B cell (primary cell): ENCODE measurements at regions not wholly inside any gene's neighbourhood (a gene's known extent, or its start where the extent isn't known, plus 50 kb on each side); places are given as distances from the start of the nearest gene placed in this dataset.

Experiments
- ATAC-seq: fragments of 200-7000 bp; cut with Tn5 transposase; one replicate; pipeline ENCODE4 v1.10.0; 2021; ENCODE audit warnings: low read depth, mild to moderate bottlenecking, moderate number of reproducible peaks, moderate library complexity
- CTCF ChIA-PET: fragments of 350-600 bp; sonication (Branson Sonifier 250); formaldehyde crosslinking; loops from one replicate; lab custom pipeline; 2021; ENCODE audit warnings: antibody characterized with exemption, inconsistent platforms; lab: Charles Lee
- POLR2A ChIA-PET: fragments of 350-600 bp; sonication (Branson Sonifier 250); formaldehyde crosslinking; loops from one replicate; lab custom pipeline; 2021; ENCODE audit warnings: antibody characterized with exemption; lab: Charles Lee
- DNase-seq: peaks from one replicate; pipeline ENCODE4 v3.0.0; 2013
- H2AFZ ChIP-seq: 2 replicates; pipeline ENCODE4 v1.6.1; 2012; ENCODE audit warnings: mild to moderate bottlenecking, low read depth, low read length; ENCODE audit not compliant: insufficient read depth, poor library complexity, severe bottlenecking
- H3K27ac ChIP-seq, 2 donors: 1 replicate in 1 of 2; 2 replicates in 1 of 2; pipeline ENCODE4 v1.5.1; 2012 to 2013; ENCODE audit warnings: low read length in 2 of 2, mild to moderate bottlenecking in 2 of 2, moderate library complexity in 1 of 2
- H3K27me3 ChIP-seq, 4 experiments: fragments of 200-600 bp in 1 of 4; sonication (generic) in 1 of 4; replicated peaks in 1 of 4; 1 replicate in 2 of 4; 2 replicates in 2 of 4; pipeline versions ENCODE4 v1.6.1 to v1.7.0; 2013 to 2016; ENCODE audit warnings: low read length in 3 of 4, mild to moderate bottlenecking in 2 of 4, mixed read lengths in 1 of 4, moderate library complexity in 1 of 4; ENCODE audit not compliant: insufficient read depth in 4 of 4, control insufficient read depth in 3 of 4; ENCODE audit errors: control extremely low read depth in 1 of 4
- H3K36me3 ChIP-seq, 2 experiments: replicated peaks in 1 of 2; 1 replicate in 1 of 2; 2 replicates in 1 of 2; pipeline versions ENCODE4 v1.6.1 to v1.7.1; 2013; ENCODE audit warnings: low read length in 1 of 2; ENCODE audit not compliant: insufficient read depth in 2 of 2, control insufficient read depth in 1 of 2; ENCODE audit errors: control extremely low read depth in 1 of 2, extremely low read depth in 1 of 2
- H3K4me1 ChIP-seq, 2 donors: fragments of 200-600 bp in 1 of 2; sonication (generic) in 1 of 2; 1 replicate in 1 of 2; 2 replicates in 1 of 2; pipeline versions ENCODE4 v1.5.1 to v1.6.1; 2013 to 2017; ENCODE audit warnings: low read length in 2 of 2; ENCODE audit not compliant: control insufficient read depth in 2 of 2, insufficient read depth in 2 of 2
- H3K4me2 ChIP-seq: replicated peaks from 2 replicates; pipeline ENCODE3; 2012; ENCODE audit warnings: mild to moderate bottlenecking, low read depth, low read length; ENCODE audit not compliant: poor library complexity, severe bottlenecking
- H3K4me3 ChIP-seq, 5 experiments: fragments of 200-600 bp in 1 of 5; sonication (generic) in 1 of 5; 1 replicate in 3 of 5; 2 replicates in 2 of 5; pipeline versions ENCODE4 v1.5.1 to v1.7.0; 2011 to 2016; ENCODE audit warnings: low read length in 4 of 5, mild to moderate bottlenecking in 4 of 5, low read depth in 2 of 5, control low read depth in 1 of 5, moderate library complexity in 1 of 5; ENCODE audit not compliant: insufficient read depth in 1 of 5; ENCODE audit errors: control extremely low read depth in 1 of 5, extremely low read depth in 1 of 5
- H3K79me2 ChIP-seq: fragments of 200-600 bp; sonication (generic); one replicate; pipeline ENCODE4 v1.6.0; 2016; ENCODE audit warnings: low read length; ENCODE audit not compliant: control insufficient read depth, insufficient read depth
- H3K9ac ChIP-seq: fragments of 200-600 bp; sonication (generic); 2 replicates; pipeline ENCODE4 v1.6.1; 2017; ENCODE audit warnings: mild to moderate bottlenecking, low read length, moderate library complexity
- H3K9me3 ChIP-seq, 3 donors: one replicate each; pipeline versions ENCODE4 v1.6.1 to v1.7.1; 2013; ENCODE audit warnings: low read length in 2 of 3; ENCODE audit not compliant: control insufficient read depth in 2 of 3, insufficient read depth in 1 of 3; ENCODE audit errors: control extremely low read depth in 1 of 3
- H4K20me1 ChIP-seq: 2 replicates; pipeline ENCODE4 v1.6.0; 2012; ENCODE audit warnings: mild to moderate bottlenecking, low read length; ENCODE audit not compliant: insufficient read depth, control insufficient read depth, poor library complexity, severe bottlenecking
- H3K27ac Mint-ChIP-seq: one replicate; pipeline ENCODE4 v1.8.0; 2021; ENCODE audit warnings: mixed read lengths
- H3K27me3 Mint-ChIP-seq: one replicate; pipeline ENCODE4 v1.8.0; 2021; ENCODE audit warnings: mixed read lengths
- H3K4me1 Mint-ChIP-seq: one replicate; pipeline ENCODE4 v1.8.0; 2021; ENCODE audit warnings: mixed read lengths
- H3K4me3 Mint-ChIP-seq: one replicate; pipeline ENCODE4 v1.8.0; 2021; ENCODE audit warnings: mixed read lengths
- H3K9me3 Mint-ChIP-seq: one replicate; pipeline ENCODE4 v1.8.0; 2022; ENCODE audit warnings: mixed read lengths; ENCODE audit not compliant: insufficient read depth
- EZH2 ChIP-seq: IDR thresholded peaks from 2 replicates; pipeline ENCODE4 v1.6.1; 2012; ENCODE audit warnings: borderline replicate concordance, low read depth, mild to moderate bottlenecking, moderate library complexity, low read length; ENCODE audit not compliant: insufficient read depth, poor library complexity, severe bottlenecking
- WGBS: methylation state at CpG from one replicate; pipeline ENCODE4 v1.1.5; 2013; ENCODE audit warnings: missing lambda C conversion rate; ENCODE audit not compliant: insufficient coverage; 5-methylcytosine and 5-hydroxymethylcytosine counted together
- intact Hi-C: fragments of 100-400 bp; cut with micrococcal nuclease; formaldehyde crosslinking; loops from one replicate; pipeline ENCODE4 v1.10.0; 2022
- TF ChIP-seq, protein P1 (sequence below): fragments of 200-600 bp; IDR thresholded peaks from one replicate; pipeline ENCODE4 v1.8.0; 2022; ENCODE audit warnings: antibody characterized with exemption, mild to moderate bottlenecking

- no peaks in the 10 kb centered on the region for H3K9me3 ChIP-seq
- H3K4me1 ChIP-seq = peaks cover 18 to 19% of the 10 kb centered on the region in 2 donors
- DNase-seq (no peak), ATAC-seq (no peak)
- no peak overlapping the region for H3K4me3 Mint-ChIP-seq
- no peak overlapping the region for H3K4me3 ChIP-seq
- WGBS = no CpG with 5 or more reads among the region's 2 CpGs
- H3K27me3 Mint-ChIP-seq = no peaks in the 10 kb centered on the region
- H2AFZ ChIP-seq = no peak overlapping the region
- no peaks in the 10 kb centered on the region for H3K79me2 ChIP-seq
- no peak overlapping the region for H3K9ac ChIP-seq
- H3K27ac Mint-ChIP-seq = no peak overlapping the region
- H3K4me2 ChIP-seq = no peak overlapping the region
- CTCF ChIA-PET = no interaction called here
- peaks cover 27% of the 10 kb centered on the region for H3K4me1 Mint-ChIP-seq
- no peaks in the 10 kb centered on the region for H3K27me3 ChIP-seq
- no peaks in the 10 kb centered on the region for H4K20me1 ChIP-seq
- H3K36me3 ChIP-seq = no peaks in the 10 kb centered on the region
- no peak for TF ChIP-seq EZH2
- TF ChIP-seq, protein P1, sequence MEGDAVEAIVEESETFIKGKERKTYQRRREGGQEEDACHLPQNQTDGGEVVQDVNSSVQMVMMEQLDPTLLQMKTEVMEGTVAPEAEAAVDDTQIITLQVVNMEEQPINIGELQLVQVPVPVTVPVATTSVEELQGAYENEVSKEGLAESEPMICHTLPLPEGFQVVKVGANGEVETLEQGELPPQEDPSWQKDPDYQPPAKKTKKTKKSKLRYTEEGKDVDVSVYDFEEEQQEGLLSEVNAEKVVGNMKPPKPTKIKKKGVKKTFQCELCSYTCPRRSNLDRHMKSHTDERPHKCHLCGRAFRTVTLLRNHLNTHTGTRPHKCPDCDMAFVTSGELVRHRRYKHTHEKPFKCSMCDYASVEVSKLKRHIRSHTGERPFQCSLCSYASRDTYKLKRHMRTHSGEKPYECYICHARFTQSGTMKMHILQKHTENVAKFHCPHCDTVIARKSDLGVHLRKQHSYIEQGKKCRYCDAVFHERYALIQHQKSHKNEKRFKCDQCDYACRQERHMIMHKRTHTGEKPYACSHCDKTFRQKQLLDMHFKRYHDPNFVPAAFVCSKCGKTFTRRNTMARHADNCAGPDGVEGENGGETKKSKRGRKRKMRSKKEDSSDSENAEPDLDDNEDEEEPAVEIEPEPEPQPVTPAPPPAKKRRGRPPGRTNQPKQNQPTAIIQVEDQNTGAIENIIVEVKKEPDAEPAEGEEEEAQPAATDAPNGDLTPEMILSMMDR = no peak
- no peaks in the 10 kb centered on the region for H3K9me3 Mint-ChIP-seq
- POLR2A ChIA-PET = no interaction called here
- intact Hi-C loops = no loop called here
- no peak overlapping the region for H3K27ac ChIP-seq
These were observed 570.3 kb downstream of the LMO4 start for GRCh38 chr1:87899017-87899416.

- H3K4me1 Mint-ChIP-seq = peaks cover 21% of the 10 kb centered on the region
- no peak for DNase-seq
- no peak overlapping the region for H3K4me3 Mint-ChIP-seq
- Histone ChIP-seq H4K20me1 (no peaks in the 10 kb centered on the region), H3K27me3 (no peaks in the 10 kb centered on the region), H3K36me3 (no peaks in the 10 kb centered on the region), H3K9me3 (no peaks in the 10 kb centered on the region), H3K4me2 (no peak overlapping the region), H3K4me3 (no peak overlapping the region), H2AFZ (no peak overlapping the region), H3K79me2 (no peaks in the 10 kb centered on the region), H3K9ac (no peak overlapping the region), H3K27ac (no peak overlapping the region), H3K4me1 (peaks cover 13% of the 10 kb centered on the region in 2 donors)
- ChIA-PET POLR2A (no interaction called here), CTCF (no interaction called here)
- 100% methylated on average over 1 of the region's 3 CpGs for WGBS
- no peaks in the 10 kb centered on the region for H3K9me3 Mint-ChIP-seq
- H3K27ac Mint-ChIP-seq = no peak overlapping the region
- intact Hi-C loops = no loop called here
- H3K27me3 Mint-ChIP-seq = no peaks in the 10 kb centered on the region
- TF ChIP-seq EZH2 = no peak
- TF ChIP-seq, protein P1 = no peak
- no peak for ATAC-seq
These were observed 571.1 kb downstream of the LMO4 start for GRCh38 chr1:87899746-87900145.
